PC-3 (cell line): ENCODE measurements at regions not wholly inside any gene's neighbourhood (a gene's known extent, or its start where the extent isn't known, plus 50 kb on each side); places are given as distances from the start of the nearest gene placed in this dataset.

ENCODE experiments used
- CTCF ChIP-seq: fragments of 300-600 bp; sonication (generic); conservative IDR thresholded peaks from 2 replicates; pipeline ENCODE4 v1.5.1; 2017; ENCODE audit warnings: antibody characterized with exemption, low read depth, mild to moderate bottlenecking, low read length
- EZH2 ChIP-seq: fragments of 300-600 bp; sonication (generic); IDR thresholded peaks from one replicate; pipeline ENCODE4 v1.6.1; 2017; ENCODE audit warnings: antibody characterized with exemption, mild to moderate bottlenecking, low read length; ENCODE audit not compliant: unreplicated experiment
- EZH2phosphoT487 ChIP-seq: fragments of 300-600 bp; sonication (generic); IDR thresholded peaks from 2 replicates; pipeline ENCODE4 v1.6.1; 2018; ENCODE audit warnings: mild to moderate bottlenecking, antibody characterized with exemption, low read length, borderline replicate concordance

DNA sequence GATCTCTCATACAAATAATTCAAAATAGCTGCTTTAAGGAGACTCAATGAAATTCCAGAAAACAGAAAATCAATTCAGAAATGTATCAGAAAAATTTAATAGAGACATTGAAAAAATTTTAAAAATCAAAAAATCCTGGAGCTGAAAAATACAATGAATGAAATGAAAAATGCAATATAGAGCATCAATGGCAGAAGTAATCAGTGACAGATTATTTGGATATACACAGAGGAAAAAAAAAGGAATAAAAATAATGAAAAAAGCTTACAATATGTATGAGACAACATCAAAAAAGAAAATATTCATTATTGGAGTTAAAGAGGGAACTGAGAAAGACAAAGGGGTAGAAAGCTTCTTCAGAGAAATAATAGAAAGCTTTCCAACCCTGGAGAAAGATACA is 122.9 kb upstream of the KLF14 start:
- no peak for TF ChIP-seq CTCF
- TF ChIP-seq EZH2phosphoT487: no peak
- TF ChIP-seq EZH2: no peak
